Large intestine (tissue), 3 donors: ENCODE measurements at regions not wholly inside any gene's neighbourhood (a gene's known extent, or its start where the extent isn't known, plus 50 kb on each side); places are given as distances from the start of the nearest gene placed in this dataset.

Experiments
- DNase-seq, 2 donors: peaks; one replicate each; pipeline versions ENCODE4 v3.0.0 to v3.0.0-alpha.2; 2013
- H3K27ac ChIP-seq: one replicate; pipeline ENCODE4 v1.5.1; 2013; ENCODE audit warnings: low read length
- H3K27me3 ChIP-seq: 2 replicates; pipeline ENCODE4 v1.6.1; 2013; ENCODE audit warnings: low read length; ENCODE audit not compliant: control insufficient read depth, insufficient read depth
- H3K36me3 ChIP-seq: 2 replicates; pipeline ENCODE4 v1.6.1; 2013; ENCODE audit warnings: low read length; ENCODE audit not compliant: control insufficient read depth, insufficient read depth
- H3K4me1 ChIP-seq: one replicate; pipeline ENCODE4 v1.6.1; 2013; ENCODE audit warnings: low read length; ENCODE audit not compliant: control insufficient read depth, insufficient read depth
- H3K4me3 ChIP-seq: one replicate; pipeline ENCODE4 v1.5.1; 2013; ENCODE audit warnings: low read length
- H3K9me3 ChIP-seq: one replicate; pipeline ENCODE4 v1.6.1; 2013; ENCODE audit warnings: mild to moderate bottlenecking, low read depth, low read length, moderate library complexity; ENCODE audit not compliant: control insufficient read depth
- WGBS: methylation state at CpG from one replicate; pipeline ENCODE4 v1.1.5; 2013; ENCODE audit warnings: low lambda C conversion rate; ENCODE audit not compliant: insufficient coverage; 5-methylcytosine and 5-hydroxymethylcytosine counted together

GRCh38 chr4:138835832-138836533, 179.6 kb upstream of the NOCT start:
- Histone ChIP-seq H3K4me1 (no peaks in the 10 kb centered on the region), H3K27me3 (no peaks in the 10 kb centered on the region), H3K9me3 (no peaks in the 10 kb centered on the region), H3K36me3 (no peaks in the 10 kb centered on the region), H3K27ac (no peak overlapping the region), H3K4me3 (no peak overlapping the region)
- WGBS: 18% methylated on average over 4 of the region's 9 CpGs
- DNase-seq: peak; percentile 43 to 79

- no peaks in the 10 kb centered on the region for H3K36me3 ChIP-seq
- no CpG with 5 or more reads among the region's 3 CpGs for WGBS
- no peaks in the 10 kb centered on the region for H3K4me1 ChIP-seq
- no peak overlapping the region for H3K4me3 ChIP-seq
- no peaks in the 10 kb centered on the region for H3K9me3 ChIP-seq
- H3K27ac ChIP-seq: no peak overlapping the region
- DNase-seq: no peak
- H3K27me3 ChIP-seq: no peaks in the 10 kb centered on the region
Observed at GRCh38 chr4:138833974-138834373, 181.6 kb upstream of the NOCT start.

DNA sequence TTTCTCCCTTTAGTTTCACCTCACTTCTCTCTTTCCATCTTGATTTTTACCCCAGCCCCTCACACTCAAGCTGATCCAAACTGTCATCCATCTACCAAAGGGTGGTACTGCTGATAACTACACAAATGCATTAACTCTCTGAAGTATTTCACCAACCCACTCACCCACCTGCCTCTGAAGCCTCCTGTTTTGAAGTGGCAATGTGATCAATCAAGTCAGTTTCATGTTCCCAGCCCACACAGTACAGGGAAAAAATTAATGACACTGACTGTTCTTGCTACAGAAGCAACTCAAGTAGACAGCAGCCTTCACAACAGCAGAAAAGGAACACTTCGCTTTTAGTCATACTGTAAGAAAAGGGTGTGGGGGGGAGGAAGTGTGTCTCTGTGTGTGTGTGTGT, 183.0 kb upstream of the NOCT start:
- DNase-seq: no peak
- no peaks in the 10 kb centered on the region for H3K27me3 ChIP-seq
- no peaks in the 10 kb centered on the region for H3K4me1 ChIP-seq
- no peak overlapping the region for H3K4me3 ChIP-seq
- H3K36me3 ChIP-seq: no peaks in the 10 kb centered on the region
- no peaks in the 10 kb centered on the region for H3K9me3 ChIP-seq
- no CpG with 5 or more reads among the region's 1 CpG for WGBS
- H3K27ac ChIP-seq: no peak overlapping the region

DNA sequence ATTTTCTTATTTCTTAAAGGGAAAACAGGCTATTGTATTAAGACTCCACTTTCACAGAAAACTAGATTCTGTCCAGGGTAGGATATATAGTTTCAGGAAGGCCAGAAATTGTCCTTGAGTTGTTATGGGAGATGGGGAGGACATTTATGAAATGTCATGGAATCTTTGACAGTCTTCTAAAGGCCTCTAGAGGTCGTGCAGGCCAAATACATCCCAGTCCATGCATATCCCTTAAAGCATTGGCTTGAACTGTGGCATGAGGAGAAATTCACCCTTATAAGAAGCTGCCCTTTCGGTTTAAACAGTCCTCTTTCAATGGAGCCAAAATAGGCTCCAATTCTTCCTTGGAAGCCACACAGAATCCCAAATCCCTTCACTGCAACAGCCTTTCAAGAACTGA, 183.6 kb upstream of the NOCT start:
- DNase-seq: no peak
- 80% methylated on average over 1 of the region's 2 CpGs for WGBS
- Histone ChIP-seq H3K9me3 (no peaks in the 10 kb centered on the region), H3K27ac (no peak overlapping the region), H3K36me3 (no peaks in the 10 kb centered on the region), H3K27me3 (no peaks in the 10 kb centered on the region), H3K4me1 (no peaks in the 10 kb centered on the region), H3K4me3 (no peak overlapping the region)

DNA sequence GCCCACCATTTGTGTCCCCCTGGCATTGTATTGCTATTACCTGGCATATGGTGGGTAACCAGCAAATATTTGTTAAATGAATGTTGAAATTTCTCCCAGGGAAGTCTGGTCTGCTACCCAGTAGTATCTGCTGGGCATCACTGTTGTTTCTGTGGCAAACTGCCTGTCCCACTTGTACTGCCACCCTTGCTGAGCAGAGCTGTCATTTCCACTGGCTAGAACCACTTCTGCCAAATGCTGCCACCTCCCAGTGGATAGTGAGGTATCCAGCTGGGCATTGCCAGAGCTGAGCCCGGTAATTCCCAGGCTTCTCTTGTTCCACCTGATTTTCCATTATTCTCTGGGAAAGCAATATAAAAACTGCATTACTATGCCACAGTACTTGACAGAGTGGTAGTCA, 186.7 kb upstream of the NOCT start:
- Histone ChIP-seq H3K27ac (no peak overlapping the region), H3K9me3 (no peaks in the 10 kb centered on the region), H3K27me3 (no peaks in the 10 kb centered on the region), H3K36me3 (no peaks in the 10 kb centered on the region), H3K4me3 (no peak overlapping the region), H3K4me1 (no peaks in the 10 kb centered on the region)
- no peak for DNase-seq
- WGBS: no CpG with 5 or more reads among the region's 1 CpG

- WGBS: no CpG with 5 or more reads among the region's 2 CpGs
- no peak overlapping the region for H3K4me3 ChIP-seq
- no peaks in the 10 kb centered on the region for H3K27me3 ChIP-seq
- no peak for DNase-seq
- no peaks in the 10 kb centered on the region for H3K9me3 ChIP-seq
- H3K4me1 ChIP-seq: no peaks in the 10 kb centered on the region
- H3K27ac ChIP-seq: no peak overlapping the region
- no peaks in the 10 kb centered on the region for H3K36me3 ChIP-seq
Observed at GRCh38 chr4:138826754-138827153, 188.8 kb upstream of the NOCT start.

DNA sequence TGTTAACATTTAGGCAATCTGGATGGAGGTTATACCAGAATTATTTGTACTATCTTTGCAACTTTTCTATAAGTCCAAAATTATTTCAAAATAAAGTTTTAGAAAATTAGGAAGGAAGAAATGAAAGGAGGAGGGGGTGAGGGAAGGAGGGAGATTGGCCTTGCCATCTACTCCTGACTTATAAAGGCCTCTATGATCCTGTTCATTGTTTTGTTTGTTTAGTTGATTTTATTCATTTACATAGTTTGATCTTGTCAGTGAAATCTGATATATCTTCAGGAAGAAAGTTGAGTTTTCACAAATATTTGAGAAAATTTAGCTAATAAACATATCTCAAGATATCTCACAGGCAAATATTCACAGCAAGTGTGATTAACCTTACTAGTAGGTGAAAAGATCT, 189.3 kb upstream of the NOCT start:
- H3K27ac ChIP-seq: no peak overlapping the region

DNA sequence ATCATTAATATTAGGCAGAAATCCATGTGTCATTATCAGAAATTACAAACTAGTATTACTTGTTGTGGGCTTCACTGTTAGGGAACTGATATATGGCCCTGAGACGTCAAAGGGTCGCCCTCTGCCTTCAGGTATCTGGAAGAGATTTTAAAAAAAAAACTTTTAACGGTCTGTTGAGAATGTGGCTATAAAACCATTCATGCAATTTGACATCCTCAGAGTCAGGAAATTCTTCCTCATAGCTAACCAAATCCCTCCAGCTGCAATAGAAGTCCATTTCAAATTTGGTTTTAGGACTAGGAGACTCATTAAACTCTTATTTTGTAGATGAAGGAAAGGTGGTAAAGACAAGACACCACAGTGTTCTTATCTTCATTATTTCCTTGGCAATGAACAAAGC, 194.2 kb upstream of the NOCT start:
- H3K27ac ChIP-seq: no peak overlapping the region
- WGBS: 70% methylated on average over 2 of the region's 3 CpGs
- no peak overlapping the region for H3K4me3 ChIP-seq
- H3K4me1 ChIP-seq: no peaks in the 10 kb centered on the region
- H3K27me3 ChIP-seq: no peaks in the 10 kb centered on the region
- DNase-seq: no peak
- H3K36me3 ChIP-seq: no peaks in the 10 kb centered on the region
- no peaks in the 10 kb centered on the region for H3K9me3 ChIP-seq

More for the DNA sequence above, 189.3 kb upstream of the NOCT start:
- Histone ChIP-seq H3K36me3 (no peaks in the 10 kb centered on the region), H3K4me3 (no peak overlapping the region), H3K4me1 (no peaks in the 10 kb centered on the region), H3K27me3 (no peaks in the 10 kb centered on the region), H3K9me3 (no peaks in the 10 kb centered on the region)
- DNase-seq: no peak

- no peak overlapping the region for H3K4me3 ChIP-seq
- no peaks in the 10 kb centered on the region for H3K9me3 ChIP-seq
- peak; percentile 12 to 54 for DNase-seq
- H3K4me1 ChIP-seq: no peaks in the 10 kb centered on the region
- H3K36me3 ChIP-seq: no peaks in the 10 kb centered on the region
- no peaks in the 10 kb centered on the region for H3K27me3 ChIP-seq
- WGBS: no CpG with 5 or more reads among the region's 3 CpGs
- no peak overlapping the region for H3K27ac ChIP-seq
Observed at GRCh38 chr4:138816875-138817274, 198.7 kb upstream of the NOCT start.

GRCh38 chr4:138815811-138816210, 199.8 kb upstream of the NOCT start:
- Histone ChIP-seq H3K27me3 (no peaks in the 10 kb centered on the region), H3K9me3 (no peaks in the 10 kb centered on the region), H3K27ac (no peak overlapping the region), H3K36me3 (no peaks in the 10 kb centered on the region), H3K4me1 (no peaks in the 10 kb centered on the region), H3K4me3 (no peak overlapping the region)
- 0% methylated on average over 1 of the region's 2 CpGs for WGBS
- DNase-seq: no peak

DNA sequence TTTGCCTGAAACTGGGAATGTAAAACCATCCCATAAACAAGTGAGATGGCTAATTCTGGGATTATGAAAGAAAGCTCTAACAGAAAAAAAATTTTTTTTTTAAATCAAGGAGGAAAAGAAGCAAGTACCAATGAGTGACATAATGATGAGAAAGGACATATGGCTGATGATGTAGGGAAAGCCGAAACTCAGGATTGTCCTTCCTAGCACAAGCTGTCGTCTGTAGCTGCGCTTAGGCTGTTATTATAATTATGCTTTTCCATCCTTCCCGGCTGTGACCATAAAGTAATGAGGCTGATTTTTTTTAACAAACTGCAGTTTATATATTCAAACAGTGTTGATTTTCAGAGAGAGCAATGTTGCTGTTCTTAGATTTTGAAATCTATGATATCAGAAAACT, 209.8 kb upstream of the NOCT start:
- H3K4me1 ChIP-seq: peaks cover 5% of the 10 kb centered on the region
- no peak overlapping the region for H3K4me3 ChIP-seq
- H3K27me3 ChIP-seq: no peaks in the 10 kb centered on the region
- no peak for DNase-seq
- no peaks in the 10 kb centered on the region for H3K9me3 ChIP-seq
- no peak overlapping the region for H3K27ac ChIP-seq
- no CpG with 5 or more reads among the region's 4 CpGs for WGBS
- no peaks in the 10 kb centered on the region for H3K36me3 ChIP-seq
